Endothelial cell of umbilical vein (primary cell): ENCODE measurements at regions not wholly inside any gene's neighbourhood (a gene's known extent, or its start where the extent isn't known, plus 50 kb on each side); places are given as distances from the start of the nearest gene placed in this dataset.
"Not testable (repeated sequence)": the region's sequence is repeated elsewhere in the genome, so short reads cannot be mapped to it uniquely, and the experiment has no call there.

Experiments used
- BruUV-seq: library from RNA; stranded (reverse); fragments of 400-500 nt; replicated peaks from 2 replicates; lab custom pipeline; 2021; lab: Mats Ljungman, UMichigan
- CTCF ChIA-PET: fragments of 300-600, 350-600 bp; sonication (Branson Sonifier 250); formaldehyde crosslinking; loops from one replicate; lab custom pipeline; 2021; ENCODE audit warnings: antibody characterized with exemption, inconsistent platforms; lab: Charles Lee
- POLR2A ChIA-PET: fragments of 300-600, 350-600 bp; sonication (Branson Sonifier 250); formaldehyde crosslinking; loops from one replicate; lab custom pipeline; 2021; ENCODE audit warnings: antibody characterized with exemption, inconsistent platforms; lab: Charles Lee
- DNase-seq: peaks from one replicate; pipeline ENCODE4 v3.0.0-alpha.2; 2011; ENCODE audit warnings: low read depth, low spot score
- FAIRE-seq: peaks from 2 replicates; lab custom pipeline; 2011; peaks lifted over from hg19 to GRCh38; lab: Jason Lieb, UNC
- H2AFZ ChIP-seq: 2 replicates; pipeline ENCODE4 v1.6.0; 2012; ENCODE audit warnings: low read depth, low read length, control low read depth, inconsistent platforms
- H3K27ac ChIP-seq: 2 replicates; pipeline ENCODE4 v1.5.1; 2011; ENCODE audit warnings: low read depth, mild to moderate bottlenecking, control low read depth, low read length, moderate library complexity; ENCODE audit not compliant: insufficient read depth
- H3K27me3 ChIP-seq, 2 experiments: 2 replicates each; pipeline versions ENCODE4 v1.6.0 to v1.6.1; 2011; ENCODE audit warnings: low read length in 2 of 2, mixed read lengths in 1 of 2; ENCODE audit not compliant: control insufficient read depth in 2 of 2, insufficient read depth in 2 of 2
- H3K36me3 ChIP-seq, 2 experiments: 2 replicates in 1 of 2; 3 replicates in 1 of 2; pipeline ENCODE4 v1.5.1; 2011; ENCODE audit warnings: low read length in 2 of 2, mild to moderate bottlenecking in 1 of 2, moderate library complexity in 1 of 2; ENCODE audit not compliant: control insufficient read depth in 2 of 2, insufficient read depth in 2 of 2; ENCODE audit errors: extremely low read depth in 1 of 2
- H3K4me1 ChIP-seq: 3 replicates; pipeline ENCODE4 v1.5.1; 2011; ENCODE audit warnings: mild to moderate bottlenecking, low read length; ENCODE audit not compliant: control insufficient read depth, insufficient read depth; ENCODE audit errors: extremely low read depth
- H3K4me2 ChIP-seq: 2 replicates; pipeline ENCODE4 v1.6.1; 2011; ENCODE audit warnings: low read length, control low read depth, mixed read lengths; ENCODE audit not compliant: insufficient read depth
- H3K4me3 ChIP-seq, 3 experiments: fragments of 200-600 bp in 1 of 3; sonication (generic), shearing (Covaris generic) in 1 of 3; replicated peaks in 1 of 3; 2 replicates each; pipeline ENCODE4 v1.5.1; 2011 to 2016; ENCODE audit warnings: control low read depth in 3 of 3, low read length in 3 of 3, mild to moderate bottlenecking in 2 of 3, inconsistent platforms in 1 of 3, low read depth in 1 of 3, moderate library complexity in 1 of 3; ENCODE audit not compliant: insufficient read depth in 1 of 3
- H3K79me2 ChIP-seq: 2 replicates; pipeline ENCODE4 v1.6.0; 2012; ENCODE audit warnings: low read length, inconsistent platforms; ENCODE audit not compliant: control insufficient read depth, insufficient read depth
- H3K9ac ChIP-seq: replicated peaks from 2 replicates; pipeline ENCODE3; 2011; ENCODE audit warnings: low read length, control low read depth; ENCODE audit not compliant: insufficient read depth; ENCODE audit errors: extremely low read depth
- H3K9me1 ChIP-seq: replicated peaks from 3 replicates; pipeline ENCODE4 v1.6.0; 2011; ENCODE audit warnings: mild to moderate bottlenecking, low read length; ENCODE audit not compliant: control insufficient read depth, insufficient read depth; ENCODE audit errors: extremely low read depth
- H3K9me3 ChIP-seq: replicated peaks from 2 replicates; pipeline ENCODE4 v1.5.1; 2012; ENCODE audit warnings: low read length, inconsistent platforms; ENCODE audit not compliant: control insufficient read depth, insufficient read depth
- H4K20me1 ChIP-seq: replicated peaks from 2 replicates; pipeline ENCODE3; 2011; ENCODE audit warnings: mild to moderate bottlenecking, low read length; ENCODE audit not compliant: control insufficient read depth, insufficient read depth; ENCODE audit errors: extremely low read depth
- EZH2 ChIP-seq: IDR thresholded peaks from 2 replicates; pipeline ENCODE4 v1.6.1; 2012; ENCODE audit warnings: borderline replicate concordance, low read depth, mild to moderate bottlenecking, moderate library complexity, low read length, inconsistent platforms; ENCODE audit not compliant: severe bottlenecking
- FOS ChIP-seq: IDR thresholded peaks from 2 replicates; pipeline ENCODE4 v1.6.1; 2011; ENCODE audit warnings: mild to moderate bottlenecking, low read length, moderate library complexity, borderline replicate concordance; ENCODE audit not compliant: insufficient read depth
- GATA2 ChIP-seq: IDR thresholded peaks from 2 replicates; pipeline ENCODE4 v1.7.0; 2011; ENCODE audit warnings: low read depth, mild to moderate bottlenecking, moderate library complexity, mixed read lengths, low read length; ENCODE audit not compliant: insufficient read length, insufficient read depth
- JUN ChIP-seq: IDR thresholded peaks from 2 replicates; pipeline ENCODE4 v1.6.1; 2011; ENCODE audit warnings: borderline replicate concordance, low read depth; ENCODE audit not compliant: insufficient read length, insufficient read depth
- MYC ChIP-seq: IDR thresholded peaks from one replicate; pipeline ENCODE4 v1.6.1; 2011; ENCODE audit warnings: mild to moderate bottlenecking, low read depth, low read length
- POLR2A ChIP-seq: IDR thresholded peaks from 2 replicates; pipeline ENCODE4 v1.6.1; 2012; ENCODE audit warnings: low read depth, mild to moderate bottlenecking, control low read depth, low read length
- POLR2AphosphoS5 ChIP-seq: IDR thresholded peaks from 2 replicates; pipeline ENCODE4 v1.6.1; 2012; ENCODE audit warnings: low read depth, mild to moderate bottlenecking, control low read depth, low read length, moderate library complexity; ENCODE audit not compliant: insufficient read depth
- dilution Hi-C: fragments of 300-500 bp; cut with MboI; formaldehyde crosslinking; loops from one replicate; pipeline ENCODE4 v1.15.0; 2019; ENCODE audit warnings: low sequenced_read_pairs; ENCODE audit not compliant: extremely low pct_ligation_motif_present
- intact Hi-C: fragments of 100-400 bp; cut with micrococcal nuclease; formaldehyde crosslinking; loops from one replicate; pipeline ENCODE4 v1.10.0; 2022
- TF ChIP-seq, protein P1 (sequence below), 2 donors: IDR thresholded peaks; 1 replicate in 1 of 2; 2 replicates in 1 of 2; pipeline ENCODE4 v1.5.1; 2011; ENCODE audit warnings: low read length in 2 of 2, mild to moderate bottlenecking in 2 of 2, moderate library complexity in 2 of 2, control low read depth in 1 of 2, inconsistent platforms in 1 of 2, low read depth in 1 of 2; ENCODE audit not compliant: insufficient read depth in 1 of 2; ENCODE audit errors: extremely low read depth in 1 of 2
- TF ChIP-seq, protein P2 (sequence below): IDR thresholded peaks from 2 replicates; pipeline ENCODE4 v1.6.1; 2011; ENCODE audit not compliant: insufficient read depth, insufficient read length

- Histone ChIP-seq H3K4me2 (no peak overlapping the region), H2AFZ (no peak overlapping the region), H3K9me1 (no peaks in the 10 kb centered on the region), H3K9ac (no peak overlapping the region), H3K27ac (no peak overlapping the region), H3K36me3 (no peaks in the 10 kb centered on the region), H3K9me3 (no peaks in the 10 kb centered on the region), H3K79me2 (no peaks in the 10 kb centered on the region), H3K27me3 (no peaks in the 10 kb centered on the region), H3K4me3 (no peak overlapping the region), H4K20me1 (no peaks in the 10 kb centered on the region), H3K4me1 (no peaks in the 10 kb centered on the region)
- no TSS peak for BruUV-seq
- FAIRE-seq, result no peak
- intact Hi-C loops, result no loop called here
- dilution Hi-C loops, result no loop called here
- ChIA-PET CTCF (interaction anchor here (1.0 kb wide), 1 partner anchor 245 kb away, joined by 4 read pairs; no protein-coding TSS in a partner anchor), POLR2A (no interaction called here)
- DNase-seq, result no peak
- TF ChIP-seq GATA2, result no peak
- TF ChIP-seq POLR2AphosphoS5, result no peak
- no peak for TF ChIP-seq FOS
- TF ChIP-seq JUN, result no peak
- no peak for TF ChIP-seq POLR2A
- TF ChIP-seq, protein P1, sequence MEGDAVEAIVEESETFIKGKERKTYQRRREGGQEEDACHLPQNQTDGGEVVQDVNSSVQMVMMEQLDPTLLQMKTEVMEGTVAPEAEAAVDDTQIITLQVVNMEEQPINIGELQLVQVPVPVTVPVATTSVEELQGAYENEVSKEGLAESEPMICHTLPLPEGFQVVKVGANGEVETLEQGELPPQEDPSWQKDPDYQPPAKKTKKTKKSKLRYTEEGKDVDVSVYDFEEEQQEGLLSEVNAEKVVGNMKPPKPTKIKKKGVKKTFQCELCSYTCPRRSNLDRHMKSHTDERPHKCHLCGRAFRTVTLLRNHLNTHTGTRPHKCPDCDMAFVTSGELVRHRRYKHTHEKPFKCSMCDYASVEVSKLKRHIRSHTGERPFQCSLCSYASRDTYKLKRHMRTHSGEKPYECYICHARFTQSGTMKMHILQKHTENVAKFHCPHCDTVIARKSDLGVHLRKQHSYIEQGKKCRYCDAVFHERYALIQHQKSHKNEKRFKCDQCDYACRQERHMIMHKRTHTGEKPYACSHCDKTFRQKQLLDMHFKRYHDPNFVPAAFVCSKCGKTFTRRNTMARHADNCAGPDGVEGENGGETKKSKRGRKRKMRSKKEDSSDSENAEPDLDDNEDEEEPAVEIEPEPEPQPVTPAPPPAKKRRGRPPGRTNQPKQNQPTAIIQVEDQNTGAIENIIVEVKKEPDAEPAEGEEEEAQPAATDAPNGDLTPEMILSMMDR (IDR thresholded peaks at IDR 0.05; ENCODE audit: extremely low read depth in 1 of 2, insufficient read depth in 1 of 2, low read depth in 1 of 2, low read length in 2 of 2), result no peak
- no peak for TF ChIP-seq EZH2
- TF ChIP-seq MYC, result no peak
- TF ChIP-seq, protein P2, sequence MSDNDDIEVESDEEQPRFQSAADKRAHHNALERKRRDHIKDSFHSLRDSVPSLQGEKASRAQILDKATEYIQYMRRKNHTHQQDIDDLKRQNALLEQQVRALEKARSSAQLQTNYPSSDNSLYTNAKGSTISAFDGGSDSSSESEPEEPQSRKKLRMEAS, result no peak
Observed at GRCh38 chr1:199929556-199929955, 98.0 kb upstream of the NR5A2 start.

- POLR2A ChIA-PET, DNase-seq, H3K79me2 ChIP-seq, H4K20me1 ChIP-seq, CTCF ChIA-PET, H3K36me3 ChIP-seq, H3K4me3 ChIP-seq, H3K27me3 ChIP-seq, H3K9me1 ChIP-seq, H3K27ac ChIP-seq, intact Hi-C loops, H3K4me1 ChIP-seq, H3K9ac ChIP-seq, H2AFZ ChIP-seq, H3K4me2 ChIP-seq, FAIRE-seq, dilution Hi-C loops, H3K9me3 ChIP-seq, BruUV-seq: not testable (repeated sequence)
Observed at GRCh38 chr1:199930067-199930466, 97.4 kb upstream of the NR5A2 start.
